GM06990 (cell line): ENCODE measurements at regions not wholly inside any gene's neighbourhood (a gene's known extent, or its start where the extent isn't known, plus 50 kb on each side); places are given as distances from the start of the nearest gene placed in this dataset.

Experiments
- DNase-seq: peaks from one replicate; pipeline ENCODE4 v3.0.0-alpha.2; 2011; ENCODE audit not compliant: insufficient read length; ENCODE audit errors: extremely low read depth
- H3K27me3 ChIP-seq: replicated peaks from 2 replicates; pipeline ENCODE4 v1.6.0; 2011; ENCODE audit warnings: low read length; ENCODE audit not compliant: control insufficient read depth, insufficient read depth
- H3K36me3 ChIP-seq: 2 replicates; pipeline ENCODE4 v1.5.1; 2011; ENCODE audit warnings: low read length; ENCODE audit not compliant: control insufficient read depth, insufficient read depth
- H3K4me3 ChIP-seq: replicated peaks from 2 replicates; pipeline ENCODE4 v1.5.1; 2011; ENCODE audit warnings: low read depth, mild to moderate bottlenecking, control low read depth, low read length
- CTCF ChIP-seq: IDR thresholded peaks from 2 replicates; pipeline ENCODE4 v1.5.1; 2011; ENCODE audit warnings: low read length, control low read depth, mild to moderate bottlenecking, inconsistent platforms; ENCODE audit not compliant: insufficient read depth, poor library complexity, severe bottlenecking

DNA sequence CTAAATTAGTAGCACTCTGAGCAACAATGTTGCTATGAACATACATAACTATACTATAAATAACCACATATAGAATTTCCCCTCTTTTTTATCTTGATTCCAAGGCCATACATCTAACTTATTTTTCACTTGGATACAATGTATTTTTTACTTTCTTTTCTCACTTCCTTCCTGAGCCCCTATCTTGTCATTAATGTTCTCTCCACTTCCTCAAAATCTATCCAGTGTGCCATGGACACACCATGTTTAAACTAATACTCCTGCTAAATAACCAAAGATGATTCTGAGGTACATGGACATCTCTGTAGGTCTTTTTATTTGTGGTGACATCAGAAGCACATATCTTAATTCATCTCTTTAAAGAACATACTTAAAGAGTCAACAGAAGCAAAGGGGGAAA, 251.2 kb downstream of the C12orf42 start:
- no peak for DNase-seq
- Histone ChIP-seq H3K4me3 (no peak overlapping the region), H3K27me3 (no peaks in the 10 kb centered on the region; the same call in 1 of the 2 replicates), H3K36me3 (no peaks in the 10 kb centered on the region)
- no peak for TF ChIP-seq CTCF

DNA sequence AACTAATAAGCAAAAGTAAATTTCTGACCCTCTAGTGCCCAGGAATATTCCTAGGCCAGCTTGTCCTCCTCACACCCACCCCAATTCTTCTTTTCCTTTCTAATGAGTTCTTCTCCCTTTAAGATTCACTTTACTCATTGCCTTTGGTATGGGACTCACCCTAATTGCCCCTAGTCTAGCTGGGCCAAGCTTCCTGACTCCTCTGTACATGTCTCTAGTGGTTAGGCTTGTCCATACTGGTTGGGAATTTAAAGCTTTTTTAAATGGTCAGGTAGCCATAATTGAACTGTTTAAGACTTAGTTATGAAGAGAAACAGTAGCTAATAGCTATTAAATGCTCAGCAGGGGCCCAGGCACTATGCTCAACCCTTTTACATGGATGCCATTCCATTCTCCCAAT, 248.2 kb downstream of the C12orf42 start:
- DNase-seq, result no peak
- Histone ChIP-seq H3K4me3 (no peak overlapping the region), H3K27me3 (no peaks in the 10 kb centered on the region), H3K36me3 (no peaks in the 10 kb centered on the region)
- TF ChIP-seq CTCF, result no peak

GRCh38 chr12:103249607-103250006, 246.2 kb downstream of the C12orf42 start:
- TF ChIP-seq CTCF, result no peak

DNA sequence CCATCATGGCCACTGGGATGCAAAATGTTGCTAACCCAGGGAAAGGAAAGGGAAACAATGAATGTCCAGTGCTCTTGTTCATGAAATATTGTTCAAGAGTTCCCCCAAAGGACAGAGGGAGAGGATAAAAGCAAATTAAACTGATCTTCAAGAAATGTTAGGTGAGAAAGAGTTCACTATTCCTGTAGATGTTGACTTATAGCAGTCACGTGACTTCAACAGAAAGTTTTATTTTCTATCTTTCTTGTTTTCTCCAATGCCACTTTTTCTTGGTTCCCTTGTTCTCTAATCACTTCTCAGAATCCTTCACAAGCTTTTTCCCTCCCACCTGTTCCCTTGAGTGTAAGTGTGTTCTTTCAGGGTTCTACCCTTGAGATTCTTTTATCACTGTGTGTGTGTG, 245.3 kb downstream of the C12orf42 start:
- Histone ChIP-seq H3K27me3 (no peaks in the 10 kb centered on the region), H3K36me3 (no peaks in the 10 kb centered on the region), H3K4me3 (no peak overlapping the region)
- no peak for DNase-seq
- no peak for TF ChIP-seq CTCF

More at GRCh38 chr12:103249607-103250006, 246.2 kb downstream of the C12orf42 start:
- H3K4me3 ChIP-seq, result no peak overlapping the region
- DNase-seq, result no peak
- no peaks in the 10 kb centered on the region for H3K27me3 ChIP-seq
- no peaks in the 10 kb centered on the region for H3K36me3 ChIP-seq
